Testis (tissue), 2 donors: ENCODE measurements at regions not wholly inside any gene's neighbourhood (a gene's known extent, or its start where the extent isn't known, plus 50 kb on each side); places are given as distances from the start of the nearest gene placed in this dataset.

ENCODE experiments used
- DNase-seq: peaks from one replicate; pipeline ENCODE4 v3.0.0-alpha.2; 2019
- H3K27ac ChIP-seq, 2 donors: fragments of 200-600 bp; sonication (generic); one replicate each; pipeline ENCODE4 v1.5.1; 2019
- H3K27me3 ChIP-seq: fragments of 200-600 bp; sonication (generic); one replicate; pipeline ENCODE4 v1.5.1; 2019
- H3K36me3 ChIP-seq: fragments of 200-600 bp; sonication (generic); one replicate; pipeline ENCODE4 v1.5.1; 2017; ENCODE audit warnings: low read depth; ENCODE audit errors: missing control alignments
- H3K4me1 ChIP-seq: fragments of 200-600 bp; sonication (generic); one replicate; pipeline ENCODE4 v1.5.1; 2019
- H3K4me3 ChIP-seq, 2 donors: fragments of 200-600 bp; sonication (generic); one replicate each; pipeline ENCODE4 v1.5.1; 2017 to 2019
- H3K9me3 ChIP-seq: fragments of 200-600 bp; sonication (generic); one replicate; pipeline ENCODE4 v1.5.1; 2017
- CTCF ChIP-seq, 3 experiments: fragments of 450-650 bp in 2 of 3; fragments of 200-600 bp in 1 of 3; sonication (generic) in 1 of 3; IDR thresholded peaks; one replicate each; pipeline ENCODE4 v1.5.1; 2016 to 2019; ENCODE audit warnings: antibody characterized with exemption in 3 of 3, mild to moderate bottlenecking in 2 of 3, moderate library complexity in 1 of 3
- POLR2A ChIP-seq: fragments of 450-650 bp; IDR thresholded peaks from one replicate; pipeline ENCODE4 v1.6.1; 2017; ENCODE audit warnings: antibody characterized with exemption, mild to moderate bottlenecking, moderate library complexity
- WGBS, 2 donors: methylation state at CpG; one replicate each; pipeline ENCODE4 v1.1.5; 2018; 5-methylcytosine and 5-hydroxymethylcytosine counted together
- intact Hi-C: fragments of 100-400 bp; cut with DNase I; formaldehyde crosslinking; loops from one replicate; pipeline ENCODE4 v1.15.1; 2023; ENCODE audit warnings: low total_unique reads

- Histone ChIP-seq H3K36me3 (no peaks in the 10 kb centered on the region), H3K27me3 (no peaks in the 10 kb centered on the region), H3K4me3 (no peak overlapping the region), H3K9me3 (no peaks in the 10 kb centered on the region), H3K4me1 (no peaks in the 10 kb centered on the region), H3K27ac (no peak overlapping the region)
- WGBS, 2 donors, result 96 to 100% methylated on average over 1 of the region's 1 CpG
- intact Hi-C loops, result no loop called here
- no peak for TF ChIP-seq POLR2A
- no peak for TF ChIP-seq CTCF (IDR thresholded peaks at IDR 0.05)
- no peak for DNase-seq
Measured at GRCh38 chr14:104243200-104243599, 104.8 kb downstream of the KIF26A start.

GRCh38 chr14:104244221-104245011 is 106.0 kb downstream of the KIF26A start:
- no peak overlapping the region for H3K27ac ChIP-seq
- no peaks in the 10 kb centered on the region for H3K9me3 ChIP-seq
- intact Hi-C loops, result no loop called here
- no peak for DNase-seq
- H3K27me3 ChIP-seq, result no peaks in the 10 kb centered on the region
- H3K4me3 ChIP-seq, result no peak overlapping the region
- no peaks in the 10 kb centered on the region for H3K36me3 ChIP-seq
- WGBS, 2 donors, result 45 to 58% methylated on average over 17 to 23 of the region's 23 CpGs
- TF ChIP-seq CTCF (IDR thresholded peaks at IDR 0.05) (no peak), POLR2A (no peak)
- H3K4me1 ChIP-seq, result no peaks in the 10 kb centered on the region

- intact Hi-C loops, result no loop called here
- Histone ChIP-seq H3K36me3 (no peaks in the 10 kb centered on the region), H3K27ac (no peak overlapping the region), H3K4me3 (no peak overlapping the region), H3K4me1 (no peaks in the 10 kb centered on the region), H3K27me3 (no peaks in the 10 kb centered on the region), H3K9me3 (no peaks in the 10 kb centered on the region)
- DNase-seq, result no peak
- WGBS, 2 donors, result 67 to 95% methylated on average over 2 to 3 of the region's 3 CpGs
- no peak for TF ChIP-seq POLR2A
- TF ChIP-seq CTCF (IDR thresholded peaks at IDR 0.05), result no peak
Measured at GRCh38 chr14:104245075-104245474, 106.7 kb downstream of the KIF26A start.

- intact Hi-C loops, result no loop called here
- Histone ChIP-seq H3K27ac (no peak overlapping the region), H3K4me3 (no peak overlapping the region), H3K9me3 (no peaks in the 10 kb centered on the region), H3K27me3 (no peaks in the 10 kb centered on the region), H3K36me3 (no peaks in the 10 kb centered on the region), H3K4me1 (no peaks in the 10 kb centered on the region)
- TF ChIP-seq POLR2A, result no peak
- TF ChIP-seq CTCF (IDR thresholded peaks at IDR 0.05), result no peak
- 94% methylated on average over 2 of the region's 2 CpGs for WGBS, 2 donors
- DNase-seq, result no peak
Measured at GRCh38 chr14:104245723-104246122, 107.3 kb downstream of the KIF26A start.
